ENCODE measurements at regions not wholly inside any gene's neighbourhood (a gene's known extent, or its start where the extent isn't known, plus 50 kb on each side); places are given as distances from the start of the nearest gene placed in this dataset.

GRCh38 chr10:60566096-60566495 lies 176.4 kb upstream of the ANK3 start:
- no peak for TF ChIP-seq MXD1 (CRISPR knock-in tag; IDR thresholded peaks at IDR 0.05; ENCODE audit: borderline replicate concordance, poor library complexity, severe bottlenecking)
- TF ChIP-seq CTCF (IDR thresholded peaks at IDR 0.05 in 2 of 3, conservative IDR thresholded peaks at IDR 0.05 in 1 of 3; ENCODE audit: insufficient read depth in 2 of 3, low read depth in 1 of 3, low read length in 3 of 3): no peak
- no peak for TF ChIP-seq MYNN (IDR thresholded peaks at IDR 0.05)
- TF ChIP-seq MYNN (CRISPR knock-in tag; IDR thresholded peaks at IDR 0.05): no peak
- TF ChIP-seq ZNF146 (CRISPR knock-in tag; IDR thresholded peaks at IDR 0.05; ENCODE audit: unreplicated experiment): no peak
- no peak for TF ChIP-seq BRF2 (IDR thresholded peaks at IDR 0.05; ENCODE audit: borderline replicate concordance, insufficient read depth, insufficient read length)
- no peak for TF ChIP-seq HNRNPL (IDR thresholded peaks at IDR 0.05; ENCODE audit: low read depth, low read length)
- no peak for TF ChIP-seq NFIC (IDR thresholded peaks at IDR 0.05)
- no peak for TF ChIP-seq REST (IDR thresholded peaks at IDR 0.05; ENCODE audit: borderline replicate concordance)
- no peak for TF ChIP-seq REST (CRISPR knock-in tag; IDR thresholded peaks at IDR 0.05; ENCODE audit: low read depth)
- TF ChIP-seq POLR2A (conservative IDR thresholded peaks at IDR 0.05): no peak
- no peak for TF ChIP-seq RFX5 (IDR thresholded peaks at IDR 0.05; ENCODE audit: low read depth, low read length)
- TF ChIP-seq TRIM25 (IDR thresholded peaks at IDR 0.05; ENCODE audit: borderline replicate concordance): no peak
- TF ChIP-seq ATF6 (CRISPR knock-in tag; IDR thresholded peaks at IDR 0.05): no peak
